ENCODE measurements at regions not wholly inside any gene's neighbourhood (a gene's known extent, or its start where the extent isn't known, plus 50 kb on each side); places are given as distances from the start of the nearest gene placed in this dataset.

- Histone ChIP-seq H3K4me3 (ENCODE audit: low read depth, low read length) (no peak overlapping the region), H3K4me1 (ENCODE audit: control insufficient read depth, insufficient read depth, low read length) (peaks cover 7% of the 10 kb centered on the region; the same call in 1 of the 2 replicates), H3K9me3 (ENCODE audit: control insufficient read depth, insufficient read depth, low read length) (no peaks in the 10 kb centered on the region), H3K9ac (ENCODE audit: low read depth, low read length) (no peak overlapping the region), H3K27me3 (ENCODE audit: control insufficient read depth, insufficient read depth, low read length) (no peaks in the 10 kb centered on the region), H3K36me3 (ENCODE audit: control insufficient read depth, insufficient read depth, low read length) (no peaks in the 10 kb centered on the region), H3K27ac (ENCODE audit: low read depth, low read length) (no peak overlapping the region)
Measured at GRCh38 chr1:87820668-87821334, 492.1 kb downstream of the LMO4 start.

DNA sequence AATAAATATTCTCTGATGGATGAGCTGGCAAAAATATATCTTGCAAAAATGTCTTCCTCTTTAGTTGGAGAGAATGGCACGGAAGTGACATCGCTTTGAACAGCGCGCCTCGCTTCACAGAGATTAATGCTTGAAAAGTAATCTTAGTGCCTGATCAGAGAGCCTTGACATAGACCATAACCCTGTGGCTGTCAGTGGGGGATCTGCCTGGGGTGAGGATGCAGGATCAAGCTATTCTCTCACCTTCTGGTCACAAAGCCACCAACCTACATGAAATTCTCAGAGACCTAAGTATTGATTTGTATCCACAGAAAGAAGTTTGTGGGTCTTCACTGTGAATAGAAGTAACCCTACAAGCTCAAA, 492.6 kb downstream of the LMO4 start:
- no peak overlapping the region for H3K27ac ChIP-seq (ENCODE audit: low read depth, low read length)
- no peaks in the 10 kb centered on the region for H3K9me3 ChIP-seq (ENCODE audit: control insufficient read depth, insufficient read depth, low read length)
- no peak overlapping the region for H3K9ac ChIP-seq (ENCODE audit: low read depth, low read length)
- H3K36me3 ChIP-seq (ENCODE audit: control insufficient read depth, insufficient read depth, low read length): no peaks in the 10 kb centered on the region
- H3K27me3 ChIP-seq (ENCODE audit: control insufficient read depth, insufficient read depth, low read length): no peaks in the 10 kb centered on the region
- H3K4me1 ChIP-seq (ENCODE audit: control insufficient read depth, insufficient read depth, low read length): peaks cover 7% of the 10 kb centered on the region; the same call in 1 of the 2 replicates
- H3K4me3 ChIP-seq (ENCODE audit: low read depth, low read length): no peak overlapping the region

DNA sequence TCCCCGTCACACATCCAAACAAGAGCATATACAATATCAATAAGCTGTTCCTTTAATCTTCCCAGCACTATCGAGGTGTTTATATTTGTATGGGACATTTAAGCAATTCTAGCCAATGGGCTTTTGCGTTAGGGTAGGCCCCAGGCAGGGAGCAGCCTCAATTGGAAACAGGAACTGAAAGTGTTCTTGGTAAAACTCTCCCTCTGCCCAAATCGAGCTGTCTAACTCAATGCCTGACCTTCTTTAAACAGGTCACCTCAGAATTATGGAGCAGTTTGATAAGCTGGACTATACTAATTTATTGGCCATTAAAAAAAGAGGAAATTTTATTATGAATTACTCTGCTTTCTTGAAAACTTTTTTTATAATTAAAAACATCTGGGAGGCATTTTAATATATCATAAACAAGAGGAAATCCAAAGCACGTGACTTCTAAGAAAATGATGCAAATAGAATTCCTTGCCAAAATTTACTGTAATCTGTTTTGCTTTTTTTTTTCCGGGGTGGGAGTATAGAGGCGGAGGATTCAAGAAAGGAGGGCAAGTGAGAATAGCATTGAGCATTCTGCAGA, 498.1 kb downstream of the LMO4 start:
- Histone ChIP-seq H3K27me3 (ENCODE audit: control insufficient read depth, insufficient read depth, low read length) (no peaks in the 10 kb centered on the region), H3K4me3 (ENCODE audit: low read depth, low read length) (no peak overlapping the region), H3K27ac (ENCODE audit: low read depth, low read length) (no peak overlapping the region), H3K36me3 (ENCODE audit: control insufficient read depth, insufficient read depth, low read length) (no peaks in the 10 kb centered on the region), H3K4me1 (ENCODE audit: control insufficient read depth, insufficient read depth, low read length) (no peaks in the 10 kb centered on the region), H3K9ac (ENCODE audit: low read depth, low read length) (no peak overlapping the region), H3K9me3 (ENCODE audit: control insufficient read depth, insufficient read depth, low read length) (no peaks in the 10 kb centered on the region)

GRCh38 chr1:87829360-87829759, 500.7 kb downstream of the LMO4 start:
- H3K27me3 ChIP-seq (ENCODE audit: control insufficient read depth, insufficient read depth, low read length): no peaks in the 10 kb centered on the region
- H3K9ac ChIP-seq (ENCODE audit: low read depth, low read length): no peak overlapping the region
- H3K27ac ChIP-seq (ENCODE audit: low read depth, low read length): no peak overlapping the region
- H3K4me1 ChIP-seq (ENCODE audit: control insufficient read depth, insufficient read depth, low read length): no peaks in the 10 kb centered on the region
- no peaks in the 10 kb centered on the region for H3K9me3 ChIP-seq (ENCODE audit: control insufficient read depth, insufficient read depth, low read length)
- no peak overlapping the region for H3K4me3 ChIP-seq (ENCODE audit: low read depth, low read length)
- no peaks in the 10 kb centered on the region for H3K36me3 ChIP-seq (ENCODE audit: control insufficient read depth, insufficient read depth, low read length)

DNA sequence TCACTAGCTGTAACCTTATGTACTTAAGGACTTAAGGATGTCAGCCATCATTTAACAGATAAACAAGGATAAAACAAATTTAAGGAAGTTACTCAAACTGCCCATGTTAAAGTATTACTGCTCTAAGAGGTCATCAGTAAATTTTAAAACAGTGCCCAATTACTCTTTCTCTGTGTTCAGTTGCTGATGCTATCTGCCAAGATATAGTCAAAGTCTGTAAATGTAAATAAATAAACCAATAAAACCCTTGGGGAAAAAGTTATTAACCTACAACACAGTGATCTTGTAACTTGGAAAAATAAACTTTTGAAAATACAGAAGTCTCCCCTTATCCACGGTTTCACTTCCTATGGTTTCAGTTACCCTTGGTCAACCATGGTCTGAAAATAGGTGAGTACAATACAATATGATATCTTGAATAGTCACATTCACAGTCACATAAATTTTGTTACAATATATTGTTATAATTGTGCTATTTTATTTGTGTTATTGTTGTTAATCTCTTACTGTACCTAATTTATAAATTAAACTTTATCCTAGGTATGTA, 501.8 kb downstream of the LMO4 start:
- no peaks in the 10 kb centered on the region for H3K4me1 ChIP-seq (ENCODE audit: control insufficient read depth, insufficient read depth, low read length)
- no peak overlapping the region for H3K27ac ChIP-seq (ENCODE audit: low read depth, low read length)
- no peaks in the 10 kb centered on the region for H3K36me3 ChIP-seq (ENCODE audit: control insufficient read depth, insufficient read depth, low read length)
- no peak overlapping the region for H3K9ac ChIP-seq (ENCODE audit: low read depth, low read length)
- H3K9me3 ChIP-seq (ENCODE audit: control insufficient read depth, insufficient read depth, low read length): no peaks in the 10 kb centered on the region
- no peak overlapping the region for H3K4me3 ChIP-seq (ENCODE audit: low read depth, low read length)
- no peaks in the 10 kb centered on the region for H3K27me3 ChIP-seq (ENCODE audit: control insufficient read depth, insufficient read depth, low read length)

DNA sequence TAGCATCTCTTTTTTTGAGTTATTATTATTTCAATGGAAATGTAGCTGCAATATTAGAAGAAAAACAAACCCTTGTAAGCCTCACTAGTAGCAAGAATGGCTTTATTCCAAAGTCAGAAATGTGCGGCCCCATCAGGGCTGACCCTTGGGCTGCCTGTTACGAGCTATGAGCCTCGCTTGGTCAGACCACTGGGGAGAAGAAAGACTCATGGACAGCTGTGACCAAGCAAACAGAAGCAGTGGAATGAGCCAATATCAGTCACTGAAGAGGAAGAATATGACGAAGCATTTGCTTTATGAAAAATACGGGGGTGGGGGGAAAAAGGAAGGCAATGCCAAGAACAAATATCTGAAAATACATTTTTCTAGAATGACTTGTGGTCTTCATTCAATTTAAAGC, 504.5 kb downstream of the LMO4 start:
- Histone ChIP-seq H3K4me1 (ENCODE audit: control insufficient read depth, insufficient read depth, low read length) (no peaks in the 10 kb centered on the region), H3K27me3 (ENCODE audit: control insufficient read depth, insufficient read depth, low read length) (no peaks in the 10 kb centered on the region), H3K9ac (ENCODE audit: low read depth, low read length) (no peak overlapping the region), H3K4me3 (ENCODE audit: low read depth, low read length) (no peak overlapping the region), H3K27ac (ENCODE audit: low read depth, low read length) (no peak overlapping the region), H3K9me3 (ENCODE audit: control insufficient read depth, insufficient read depth, low read length) (no peaks in the 10 kb centered on the region), H3K36me3 (ENCODE audit: control insufficient read depth, insufficient read depth, low read length) (no peaks in the 10 kb centered on the region)

DNA sequence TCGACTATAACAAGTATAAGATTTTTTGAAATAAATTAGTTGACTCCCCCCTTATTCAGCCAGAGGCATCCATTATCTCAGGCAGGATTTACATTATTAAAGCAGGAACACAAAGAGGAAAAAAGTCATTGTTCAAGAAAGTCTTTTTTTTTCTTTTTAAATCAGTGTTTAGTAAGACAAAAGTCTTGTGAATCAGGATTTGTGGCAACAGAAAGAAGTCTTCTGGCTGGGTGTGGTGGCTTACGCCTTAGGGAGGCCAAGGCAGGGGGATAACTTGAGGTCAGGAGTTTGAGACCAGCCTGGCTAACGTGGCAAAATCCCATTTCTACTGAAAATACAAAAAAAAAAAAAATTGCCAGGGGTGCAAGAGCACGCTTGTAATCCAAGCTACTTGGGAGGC, 505.5 kb downstream of the LMO4 start:
- H3K27ac ChIP-seq (ENCODE audit: low read depth, low read length): no peak overlapping the region
- H3K27me3 ChIP-seq (ENCODE audit: control insufficient read depth, insufficient read depth, low read length): no peaks in the 10 kb centered on the region
- H3K36me3 ChIP-seq (ENCODE audit: control insufficient read depth, insufficient read depth, low read length): no peaks in the 10 kb centered on the region
- no peak overlapping the region for H3K9ac ChIP-seq (ENCODE audit: low read depth, low read length)
- no peak overlapping the region for H3K4me3 ChIP-seq (ENCODE audit: low read depth, low read length)
- no peaks in the 10 kb centered on the region for H3K4me1 ChIP-seq (ENCODE audit: control insufficient read depth, insufficient read depth, low read length)
- H3K9me3 ChIP-seq (ENCODE audit: control insufficient read depth, insufficient read depth, low read length): no peaks in the 10 kb centered on the region

- H3K27ac ChIP-seq (ENCODE audit: low read depth, low read length): no peak overlapping the region
- no peaks in the 10 kb centered on the region for H3K27me3 ChIP-seq (ENCODE audit: control insufficient read depth, insufficient read depth, low read length)
- no peaks in the 10 kb centered on the region for H3K9me3 ChIP-seq (ENCODE audit: control insufficient read depth, insufficient read depth, low read length)
- H3K4me1 ChIP-seq (ENCODE audit: control insufficient read depth, insufficient read depth, low read length): no peaks in the 10 kb centered on the region
- no peaks in the 10 kb centered on the region for H3K36me3 ChIP-seq (ENCODE audit: control insufficient read depth, insufficient read depth, low read length)
- no peak overlapping the region for H3K9ac ChIP-seq (ENCODE audit: low read depth, low read length)
- H3K4me3 ChIP-seq (ENCODE audit: low read depth, low read length): no peak overlapping the region
Measured at GRCh38 chr1:87834941-87835340, 506.3 kb downstream of the LMO4 start.

DNA sequence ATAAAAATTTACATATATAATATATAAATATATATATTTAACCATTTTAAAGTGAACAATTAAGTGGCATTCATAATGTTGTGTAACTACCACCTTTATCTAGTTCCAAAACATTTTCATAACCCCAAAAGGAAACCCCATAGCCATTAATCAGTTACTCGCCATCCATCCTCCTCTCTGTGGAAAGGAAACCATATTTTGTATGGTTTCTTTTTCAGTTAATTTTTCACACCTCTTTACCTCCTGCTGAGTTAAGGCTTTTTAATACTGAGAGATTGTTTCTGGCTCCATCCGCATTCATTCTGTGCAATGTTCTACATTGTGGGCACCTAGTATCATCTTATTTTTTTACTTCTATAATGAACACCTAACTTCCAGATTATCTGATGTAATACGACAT, 512.1 kb downstream of the LMO4 start:
- no peaks in the 10 kb centered on the region for H3K4me1 ChIP-seq (ENCODE audit: control insufficient read depth, insufficient read depth, low read length)
- H3K4me3 ChIP-seq (ENCODE audit: low read depth, low read length): no peak overlapping the region
- no peaks in the 10 kb centered on the region for H3K36me3 ChIP-seq (ENCODE audit: control insufficient read depth, insufficient read depth, low read length)
- H3K9me3 ChIP-seq (ENCODE audit: control insufficient read depth, insufficient read depth, low read length): no peaks in the 10 kb centered on the region
- no peak overlapping the region for H3K9ac ChIP-seq (ENCODE audit: low read depth, low read length)
- H3K27me3 ChIP-seq (ENCODE audit: control insufficient read depth, insufficient read depth, low read length): no peaks in the 10 kb centered on the region
- no peak overlapping the region for H3K27ac ChIP-seq (ENCODE audit: low read depth, low read length)

GRCh38 chr1:87841332-87841731, 512.7 kb downstream of the LMO4 start:
- Histone ChIP-seq H3K27me3 (ENCODE audit: control insufficient read depth, insufficient read depth, low read length) (no peaks in the 10 kb centered on the region), H3K36me3 (ENCODE audit: control insufficient read depth, insufficient read depth, low read length) (no peaks in the 10 kb centered on the region), H3K9me3 (ENCODE audit: control insufficient read depth, insufficient read depth, low read length) (no peaks in the 10 kb centered on the region), H3K4me1 (ENCODE audit: control insufficient read depth, insufficient read depth, low read length) (no peaks in the 10 kb centered on the region), H3K27ac (ENCODE audit: low read depth, low read length) (no peak overlapping the region), H3K4me3 (ENCODE audit: low read depth, low read length) (no peak overlapping the region), H3K9ac (ENCODE audit: low read depth, low read length) (no peak overlapping the region)

DNA sequence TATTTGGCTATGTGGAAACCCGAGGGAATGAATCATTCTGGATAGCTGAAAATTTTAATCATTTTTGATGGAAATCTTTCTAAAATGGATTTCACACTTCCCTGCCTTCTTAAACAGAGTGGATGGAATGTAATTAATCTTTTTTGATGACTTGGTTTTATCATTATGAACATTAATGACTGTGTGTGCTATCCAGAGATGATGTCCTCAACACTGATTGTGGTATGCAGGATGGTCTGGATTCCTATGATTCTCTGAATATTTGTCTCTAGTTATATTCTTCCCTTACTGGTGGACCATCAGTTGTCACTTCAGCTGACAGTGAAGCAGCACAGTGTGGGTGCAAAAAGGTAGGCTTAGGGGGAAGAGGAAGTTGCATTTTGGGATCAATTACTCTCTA, 513.5 kb downstream of the LMO4 start:
- Histone ChIP-seq H3K9ac (ENCODE audit: low read depth, low read length) (no peak overlapping the region), H3K4me1 (ENCODE audit: control insufficient read depth, insufficient read depth, low read length) (no peaks in the 10 kb centered on the region), H3K36me3 (ENCODE audit: control insufficient read depth, insufficient read depth, low read length) (no peaks in the 10 kb centered on the region), H3K9me3 (ENCODE audit: control insufficient read depth, insufficient read depth, low read length) (no peaks in the 10 kb centered on the region), H3K27ac (ENCODE audit: low read depth, low read length) (no peak overlapping the region), H3K27me3 (ENCODE audit: control insufficient read depth, insufficient read depth, low read length) (no peaks in the 10 kb centered on the region), H3K4me3 (ENCODE audit: low read depth, low read length) (no peak overlapping the region)

Data from HUES48 (cell line).